DLD1 (cell line): ENCODE measurements at regions not wholly inside any gene's neighbourhood (a gene's known extent, or its start where the extent isn't known, plus 50 kb on each side); places are given as distances from the start of the nearest gene placed in this dataset.
"Not testable (repeated sequence)": the region's sequence is repeated elsewhere in the genome, so short reads cannot be mapped to it uniquely, and the experiment has no call there.

Source experiments
- in situ Hi-C: cut with HindIII; loops from 2 replicates; pipeline ENCODE4 v1.10.0; 2017; ENCODE audit warnings: low sequenced_read_pairs

GRCh38 chr3:105259496-105259895, 107.2 kb upstream of the ALCAM start:
- in situ Hi-C loops = no loop called here

DNA sequence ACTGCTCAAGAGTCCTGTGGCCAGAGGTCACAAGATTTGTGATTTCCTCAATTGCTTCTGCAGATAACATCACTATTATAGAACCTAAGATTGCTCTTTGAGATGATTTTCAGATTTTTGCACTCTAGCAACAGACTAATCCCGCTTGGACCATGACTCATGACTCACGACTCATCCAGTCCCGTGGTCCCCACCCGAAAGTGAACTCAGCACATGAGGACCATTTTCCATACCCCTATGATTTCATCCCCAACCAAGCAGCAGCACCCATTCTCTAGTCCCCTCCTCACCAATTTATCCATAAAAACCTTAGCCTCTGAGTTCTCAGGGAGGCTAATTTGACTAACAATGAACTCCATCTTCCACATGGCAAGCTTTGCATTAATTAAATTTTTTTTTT, 106.3 kb upstream of the ALCAM start:
- in situ Hi-C loops = no loop called here

GRCh38 chr3:105274536-105274935, 92.2 kb upstream of the ALCAM start:
- in situ Hi-C loops = no loop called here

- in situ Hi-C loops = no loop called here
These were observed 91.8 kb upstream of the ALCAM start for GRCh38 chr3:105274958-105275357.

GRCh38 chr3:105277656-105278055, 89.1 kb upstream of the ALCAM start:
- in situ Hi-C loops = no loop called here

DNA sequence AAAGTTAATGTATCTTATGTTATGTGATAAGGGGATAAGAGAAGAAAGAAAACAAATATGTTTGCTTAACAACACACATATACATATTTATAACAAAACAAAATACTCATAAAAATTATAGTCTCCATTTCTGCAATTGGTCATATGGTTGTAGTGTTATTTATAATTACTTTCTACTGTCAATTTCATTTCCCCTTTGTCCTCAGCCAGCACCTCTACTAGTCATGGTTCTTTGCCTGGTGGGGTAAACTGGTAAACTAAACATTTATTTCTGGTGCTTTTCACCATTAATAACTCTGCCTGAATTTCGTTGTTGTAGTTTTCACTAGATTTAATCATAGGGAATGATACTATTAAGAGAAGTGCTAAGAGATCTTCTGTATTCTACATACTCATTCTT, 88.0 kb upstream of the ALCAM start:
- in situ Hi-C loops = no loop called here

GRCh38 chr3:105281989-105282388, 84.7 kb upstream of the ALCAM start:
- in situ Hi-C loops = no loop called here

GRCh38 chr3:105284876-105285275, 81.8 kb upstream of the ALCAM start:
- in situ Hi-C loops = no loop called here

DNA sequence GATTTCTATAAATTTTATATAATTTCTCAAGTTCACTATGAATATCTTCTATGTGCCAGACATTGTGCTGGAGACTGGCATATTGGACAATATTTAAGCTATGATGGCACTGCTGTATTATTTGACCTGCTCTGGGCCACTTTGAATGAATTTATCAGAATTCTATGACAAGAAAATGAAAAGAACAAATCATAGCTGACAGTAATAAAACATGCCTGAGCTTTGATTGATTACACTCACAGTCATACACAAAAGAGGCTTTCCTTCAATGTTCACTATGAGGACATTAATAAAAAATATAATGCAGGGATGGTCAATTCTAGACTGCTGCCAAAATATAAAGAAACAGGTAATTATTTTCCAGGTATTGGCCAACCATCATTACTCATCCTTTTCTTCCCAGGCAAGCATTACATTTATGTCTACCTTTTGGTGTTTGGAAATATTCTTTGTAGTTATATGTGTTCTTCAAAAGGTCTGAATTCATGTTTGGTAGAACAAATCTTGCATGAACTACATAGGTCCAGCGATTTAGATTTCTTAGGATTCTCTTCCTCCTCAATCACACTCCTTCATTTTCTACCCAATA, 81.0 kb upstream of the ALCAM start:
- in situ Hi-C loops = no loop called here

DNA sequence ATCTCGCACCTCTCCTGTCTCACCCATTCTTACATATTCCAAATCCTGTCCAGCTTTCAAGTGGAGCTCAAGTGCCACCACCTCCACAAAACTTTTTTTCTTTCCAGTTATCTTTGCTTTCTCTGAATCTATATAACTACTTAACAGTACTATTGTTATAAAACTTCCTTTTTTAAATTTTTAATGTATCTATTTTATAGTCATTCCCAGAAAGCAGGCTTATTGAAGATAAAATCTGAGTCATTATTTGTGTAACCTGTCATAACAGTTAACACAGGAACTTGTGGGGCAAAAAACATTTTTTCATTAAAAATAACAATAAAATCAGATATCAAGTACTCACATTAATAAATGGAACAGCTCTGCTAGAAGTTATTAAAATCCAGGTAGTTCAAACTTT, 73.3 kb upstream of the ALCAM start:
- in situ Hi-C loops = no loop called here

DNA sequence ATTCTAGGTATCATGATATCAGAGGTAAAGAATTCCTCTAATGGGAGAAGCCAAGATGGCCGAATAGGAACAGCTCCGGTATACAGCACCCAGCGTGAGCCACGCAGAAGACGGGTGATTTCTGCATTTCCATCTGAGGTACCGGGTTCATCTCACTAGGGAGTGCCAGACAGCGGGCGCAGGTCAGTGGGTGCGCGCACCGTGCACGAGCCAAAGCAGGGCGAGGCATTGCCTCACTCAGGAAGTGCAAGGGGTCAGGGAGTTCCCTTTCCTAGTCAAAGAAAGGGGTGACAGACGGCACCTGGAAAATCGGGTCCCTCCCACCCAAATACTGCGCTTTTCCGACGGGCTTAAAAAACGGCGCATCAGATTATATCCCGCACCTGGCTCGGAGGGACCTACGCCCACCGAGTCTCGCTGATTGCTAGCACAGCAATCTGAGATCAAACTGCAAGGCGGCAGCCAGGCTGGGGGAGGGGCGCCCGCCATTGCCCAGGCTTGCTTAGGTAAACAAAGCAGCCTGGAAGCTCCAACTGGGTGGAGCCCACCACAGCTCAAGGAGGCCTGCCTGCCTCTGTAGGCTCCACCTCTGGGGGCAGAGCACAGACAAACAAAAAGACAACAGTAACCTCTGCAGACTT, 70.4 kb upstream of the ALCAM start:
- in situ Hi-C loops = not testable (repeated sequence)

- in situ Hi-C loops = no loop called here
These were observed 62.2 kb upstream of the ALCAM start for GRCh38 chr3:105304487-105304886.

GRCh38 chr3:105315144-105315543, 51.6 kb upstream of the ALCAM start:
- in situ Hi-C loops = no loop called here

DNA sequence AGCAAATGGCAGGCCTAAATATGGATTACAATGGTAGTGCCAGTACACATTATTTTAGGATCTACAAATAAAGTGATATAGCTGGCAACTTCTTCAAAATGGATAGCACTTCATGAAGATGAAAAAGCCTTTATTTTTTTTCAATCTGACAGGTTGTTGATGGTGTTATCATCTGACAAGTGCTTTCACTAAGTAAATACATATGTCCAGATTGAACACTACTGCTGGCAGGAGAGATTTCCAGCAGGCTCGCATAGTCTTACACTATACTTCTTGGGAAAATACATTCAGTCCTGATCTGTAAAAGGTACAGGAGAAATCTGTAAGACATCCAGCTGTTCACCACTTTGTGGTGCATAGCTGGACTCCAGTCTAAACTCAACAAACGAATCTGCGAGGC, 50.9 kb upstream of the ALCAM start:
- in situ Hi-C loops = no loop called here

DNA sequence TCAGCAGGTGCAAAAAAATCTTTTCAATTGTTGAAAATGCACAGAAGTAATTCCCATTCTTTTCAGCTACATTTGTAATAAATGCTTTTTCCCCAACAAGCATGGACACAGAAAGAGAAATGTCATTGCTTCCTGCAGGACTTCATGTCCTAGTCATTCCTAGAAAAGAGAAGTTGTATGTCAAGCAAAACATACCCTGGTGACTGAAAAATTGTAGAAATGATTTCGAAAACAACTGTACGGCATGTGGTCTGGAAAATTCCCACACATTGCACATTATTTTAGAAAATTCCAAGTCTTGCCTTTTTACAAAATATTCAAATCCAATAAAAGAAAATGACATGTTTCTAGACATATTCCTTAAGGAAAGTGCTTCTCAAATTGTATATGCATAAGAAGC, 50.4 kb upstream of the ALCAM start:
- in situ Hi-C loops = no loop called here
